ENCODE measurements at regions not wholly inside any gene's neighbourhood (a gene's known extent, or its start where the extent isn't known, plus 50 kb on each side); places are given as distances from the start of the nearest gene placed in this dataset.

- H3K36me3 ChIP-seq (ENCODE audit: control insufficient read depth in 2 of 4, insufficient read depth in 4 of 4, low read length in 3 of 4): no peaks in the 10 kb centered on the region
- no peak overlapping the region for H2BK120ac ChIP-seq (replicated peaks; ENCODE audit: low read depth, low read length)
- H2AFZ ChIP-seq (ENCODE audit: low read length): no peak overlapping the region
- H2BK15ac ChIP-seq (ENCODE audit: low read length): no peak overlapping the region
- H3K9ac ChIP-seq (replicated peaks in 1 of 4; ENCODE audit: extremely low read depth in 1 of 4, low read depth in 3 of 4, low read length in 3 of 4): no peak overlapping the region
- H4K8ac ChIP-seq (ENCODE audit: extremely low read depth, insufficient read depth, low read length): no peak overlapping the region
- no peaks in the 10 kb centered on the region for H3K9me3 ChIP-seq (ENCODE audit: insufficient read depth in 2 of 2, low read depth in 1 of 2, low read length in 1 of 2)
- no peak for DNase-seq (ENCODE audit: low read depth in 1 of 2, low spot score in 2 of 2)
- H3K18ac ChIP-seq (ENCODE audit: extremely low read depth, low read length): no peak overlapping the region
- no peak overlapping the region for H3K4ac ChIP-seq (replicated peaks; ENCODE audit: insufficient read length, low read depth, low read length)
- no peaks in the 10 kb centered on the region for H3K4me1 ChIP-seq (replicated peaks in 1 of 4; ENCODE audit: control insufficient read depth in 3 of 4, insufficient read depth in 4 of 4, low read length in 3 of 4)
- no peak for FAIRE-seq
- TF ChIP-seq RBBP5 (IDR thresholded peaks at IDR 0.05; ENCODE audit: borderline replicate concordance, low read depth, low read length): no peak
- no peak for TF ChIP-seq FOSL1 (IDR thresholded peaks at IDR 0.05; ENCODE audit: insufficient read depth, low read depth, low read length)
- no peak for TF ChIP-seq POLR2AphosphoS5 (IDR thresholded peaks at IDR 0.05; ENCODE audit: low read depth, low read length)
- TF ChIP-seq BCL11A (IDR thresholded peaks at IDR 0.05; ENCODE audit: low read depth in 2 of 2, low read length in 2 of 2): no peak
- TF ChIP-seq NRF1 (IDR thresholded peaks at IDR 0.05; ENCODE audit: low read depth, low read length): no peak
- TF ChIP-seq CTBP2 (IDR thresholded peaks at IDR 0.05; ENCODE audit: borderline replicate concordance, insufficient read depth, insufficient read length, low read length): no peak
- no peak for TF ChIP-seq EGR1 (IDR thresholded peaks at IDR 0.05; ENCODE audit: borderline replicate concordance, low read depth, low read length)
- TF ChIP-seq PHF8 (conservative IDR thresholded peaks at IDR 0.05; ENCODE audit: low read depth, low read length): no peak
- TF ChIP-seq TCF12 (IDR thresholded peaks at IDR 0.05; ENCODE audit: low read depth, low read length): no peak
- no peak for TF ChIP-seq SIRT6 (IDR thresholded peaks at IDR 0.05; ENCODE audit: low read length)
- TF ChIP-seq ATF2 (IDR thresholded peaks at IDR 0.05; ENCODE audit: low read length): no peak
- no peak for TF ChIP-seq SIX5 (IDR thresholded peaks at IDR 0.05; ENCODE audit: low read depth, low read length)
- no peak overlapping the region for H4K91ac ChIP-seq (replicated peaks; ENCODE audit: insufficient read length, low read length)
- no peak overlapping the region for H4K5ac ChIP-seq (ENCODE audit: insufficient read length, low read depth, low read length)
- no peak overlapping the region for H3K23ac ChIP-seq (ENCODE audit: insufficient read length)
- H3K14ac ChIP-seq (ENCODE audit: insufficient read length): no peak overlapping the region
- H3K79me2 ChIP-seq (ENCODE audit: control insufficient read depth in 1 of 2, insufficient read depth in 2 of 2, low read length in 2 of 2): no peaks in the 10 kb centered on the region
- ChIA-PET CTCF (ENCODE audit: partially characterized antibody) (no interaction called here), POLR2A (ENCODE audit: partially characterized antibody) (no interaction called here)
- no peaks in the 10 kb centered on the region for H4K20me1 ChIP-seq (replicated peaks in 1 of 2; ENCODE audit: control insufficient read depth in 1 of 2, insufficient read depth in 2 of 2, low read length in 2 of 2)
- no peak overlapping the region for H3K4me3 ChIP-seq (ENCODE audit: extremely low read depth in 1 of 4, insufficient read depth in 2 of 4, low read depth in 3 of 4, low read length in 4 of 4)
- no peaks in the 10 kb centered on the region for H3K23me2 ChIP-seq (ENCODE audit: low read depth, low read length)
- no peak overlapping the region for H3K56ac ChIP-seq (replicated peaks; ENCODE audit: insufficient read length, low read depth, low read length)
- no peak overlapping the region for H3K27ac ChIP-seq (ENCODE audit: low read depth, low read length)
- no peak overlapping the region for H2BK5ac ChIP-seq (ENCODE audit: low read depth, low read length)
- H2AK5ac ChIP-seq (ENCODE audit: low read depth, low read length): no peak overlapping the region
- no peak overlapping the region for H2BK20ac ChIP-seq (ENCODE audit: low read length)
- 91% methylated on average over 4 of the region's 4 CpGs; no CpG with 5 or more reads in 1 of the 2 experiments for whole genome bisulfite sequencing, 2 experiments (ENCODE audit: extremely low coverage in 1 of 2, insufficient coverage in 1 of 2, insufficient read length in 1 of 2, insufficient replicate concordance in 2 of 2, low coverage in 1 of 2, low lambda C conversion rate in 2 of 2, missing lambda C conversion rate in 1 of 2)
- no peak overlapping the region for H2BK12ac ChIP-seq (ENCODE audit: low read depth, low read length)
- no peak overlapping the region for H3K4me2 ChIP-seq (ENCODE audit: insufficient read depth in 1 of 2, low read depth in 2 of 2, low read length in 2 of 2)
- no peaks in the 10 kb centered on the region for H3K27me3 ChIP-seq (replicated peaks in 1 of 4; ENCODE audit: control insufficient read depth in 3 of 4, extremely low read depth in 1 of 4, insufficient read depth in 3 of 4, low read length in 3 of 4)
- no peaks in the 10 kb centered on the region for H3K79me1 ChIP-seq (ENCODE audit: low read depth, low read length)
These were observed 355.3 kb upstream of the CELF4 start for GRCh38 chr18:37920865-37921264.

All from H1 (cell line).